BJ (cell line): ENCODE measurements at regions not wholly inside any gene's neighbourhood (a gene's known extent, or its start where the extent isn't known, plus 50 kb on each side); places are given as distances from the start of the nearest gene placed in this dataset.
"Not testable (repeated sequence)": the region's sequence is repeated elsewhere in the genome, so short reads cannot be mapped to it uniquely, and the experiment has no call there.

ENCODE experiments used
- CTCF ChIA-PET: fragments of 350-600 bp; formaldehyde crosslinking; extraction: SDS; loops from one replicate; lab custom pipeline; 2021; ENCODE audit warnings: antibody characterized with exemption, inconsistent platforms; lab: Yijun Ruan, JAX
- POLR2A ChIA-PET: fragments of 300-600 bp; sonication (Branson Sonifier 250); formaldehyde crosslinking; extraction: SDS; loops from one replicate; lab custom pipeline; 2021; ENCODE audit warnings: antibody characterized with exemption; lab: Charles Lee
- DNase-seq: peaks from one replicate; pipeline ENCODE4 v3.0.0-alpha.2; 2011; ENCODE audit warnings: low read depth
- H3K27me3 ChIP-seq: 2 replicates; pipeline ENCODE4 v1.6.0; 2011; ENCODE audit warnings: low read length; ENCODE audit not compliant: control insufficient read depth, insufficient read depth
- H3K36me3 ChIP-seq: 2 replicates; pipeline ENCODE4 v1.5.1; 2011; ENCODE audit warnings: low read length; ENCODE audit not compliant: control insufficient read depth, insufficient read depth
- H3K4me3 ChIP-seq: 2 replicates; pipeline ENCODE4 v1.5.1; 2011; ENCODE audit warnings: low read depth, mild to moderate bottlenecking, control low read depth, low read length
- CTCF ChIP-seq: IDR thresholded peaks from 2 replicates; pipeline ENCODE4 v1.5.1; 2011; ENCODE audit warnings: low read depth, mild to moderate bottlenecking, control low read depth, inconsistent platforms, low read length, moderate library complexity; ENCODE audit not compliant: insufficient read depth

- H3K36me3 ChIP-seq: no peaks in the 10 kb centered on the region
- TF ChIP-seq CTCF: no peak
- CTCF ChIA-PET: no interaction called here
- H3K27me3 ChIP-seq: no peaks in the 10 kb centered on the region
- no peak for DNase-seq
- H3K4me3 ChIP-seq: no peak overlapping the region
- POLR2A ChIA-PET: no interaction called here
Observed at GRCh38 chr10:8665322-8665721, 610.8 kb downstream of the GATA3 start.

- Histone ChIP-seq H3K27me3 (no peaks in the 10 kb centered on the region), H3K36me3 (no peaks in the 10 kb centered on the region), H3K4me3 (no peak overlapping the region)
- TF ChIP-seq CTCF: no peak
- DNase-seq: no peak
- ChIA-PET CTCF (no interaction called here), POLR2A (no interaction called here)
Observed at GRCh38 chr10:8670461-8670860, 616.0 kb downstream of the GATA3 start.

GRCh38 chr10:8674230-8674629 is 619.7 kb downstream of the GATA3 start:
- CTCF ChIA-PET: no interaction called here

GRCh38 chr10:8677642-8678041 is 623.2 kb downstream of the GATA3 start:
- ChIA-PET POLR2A (no interaction called here), CTCF (no interaction called here)

More at GRCh38 chr10:8674230-8674629, 619.7 kb downstream of the GATA3 start:
- H3K27me3 ChIP-seq: no peaks in the 10 kb centered on the region
- no peak for DNase-seq
- POLR2A ChIA-PET: no interaction called here
- no peak overlapping the region for H3K4me3 ChIP-seq
- no peak for TF ChIP-seq CTCF
- no peaks in the 10 kb centered on the region for H3K36me3 ChIP-seq

GRCh38 chr10:8684916-8685315 is 630.4 kb downstream of the GATA3 start:
- H3K36me3 ChIP-seq, CTCF ChIA-PET, DNase-seq, H3K27me3 ChIP-seq, H3K4me3 ChIP-seq, POLR2A ChIA-PET: not testable (repeated sequence)

More at GRCh38 chr10:8677642-8678041, 623.2 kb downstream of the GATA3 start:
- DNase-seq: no peak
- no peak overlapping the region for H3K4me3 ChIP-seq
- TF ChIP-seq CTCF: no peak
- no peaks in the 10 kb centered on the region for H3K27me3 ChIP-seq
- H3K36me3 ChIP-seq: no peaks in the 10 kb centered on the region

- Histone ChIP-seq H3K27me3 (no peaks in the 10 kb centered on the region), H3K4me3 (no peak overlapping the region), H3K36me3 (no peaks in the 10 kb centered on the region)
- POLR2A ChIA-PET: no interaction called here
- TF ChIP-seq CTCF: no peak
- DNase-seq: no peak
- CTCF ChIA-PET: no interaction called here
Observed at GRCh38 chr10:8688881-8689280, 634.4 kb downstream of the GATA3 start.
